Fibroblast of gingiva (primary cell): ENCODE measurements at regions not wholly inside any gene's neighbourhood (a gene's known extent, or its start where the extent isn't known, plus 50 kb on each side); places are given as distances from the start of the nearest gene placed in this dataset.
A peak's percentile ranks its signal among the peaks of the same experiment; 100 is the strongest.

Experiments
- DNase-seq: peaks from one replicate; pipeline ENCODE4 v3.0.0-alpha.2; 2011; ENCODE audit warnings: low read depth

GRCh38 chr2:145018502-145018901 lies 498.6 kb upstream of the ZEB2 start:
- no peak for DNase-seq

DNA sequence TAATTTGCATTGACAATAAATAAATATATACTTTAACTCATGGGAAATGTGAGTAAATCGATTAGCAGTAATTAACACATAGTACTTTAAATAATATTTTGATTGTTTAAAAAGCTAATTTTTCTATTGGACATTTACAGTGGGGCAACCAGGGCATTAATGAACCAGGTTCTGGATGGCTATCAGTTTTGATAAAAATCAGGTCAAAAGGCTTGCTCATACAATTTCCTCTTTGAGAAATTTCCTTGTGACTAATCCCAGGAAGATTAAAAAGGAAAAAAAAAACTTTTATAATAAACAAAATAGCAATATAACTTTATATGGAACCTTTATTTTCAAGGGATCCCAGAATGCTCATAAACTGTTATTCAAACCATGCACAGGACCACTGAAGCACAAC lies 497.2 kb upstream of the ZEB2 start:
- DNase-seq = no peak

GRCh38 chr2:145016711-145017110 lies 496.8 kb upstream of the ZEB2 start:
- DNase-seq = no peak

GRCh38 chr2:145015561-145015960 lies 495.6 kb upstream of the ZEB2 start:
- DNase-seq = peak; percentile 13

- DNase-seq = no peak
These were observed 492.9 kb upstream of the ZEB2 start for GRCh38 chr2:145012806-145013205.

GRCh38 chr2:145012214-145012670 lies 492.3 kb upstream of the ZEB2 start:
- peak; percentile 46 for DNase-seq

DNA sequence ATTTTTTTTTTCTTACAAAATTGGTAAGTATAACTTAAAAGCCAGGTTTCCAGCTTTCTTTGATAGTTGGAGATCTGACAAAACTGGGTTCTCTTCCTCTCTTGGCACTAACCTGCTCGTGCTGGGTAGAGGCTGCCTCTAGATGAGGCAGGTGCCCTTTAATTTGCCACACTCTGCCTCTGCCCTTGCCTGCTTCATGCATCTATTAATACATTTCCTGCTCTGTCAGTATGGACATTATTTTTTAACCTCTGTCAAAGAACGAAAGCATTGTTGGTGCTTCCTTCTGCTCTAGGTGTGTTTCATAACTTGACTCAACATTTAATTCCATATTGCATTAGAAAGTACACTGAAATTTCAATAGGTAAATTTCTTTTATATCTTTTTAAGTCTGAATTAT lies 490.7 kb upstream of the ZEB2 start:
- DNase-seq = no peak

GRCh38 chr2:145007960-145008263 lies 488.0 kb upstream of the ZEB2 start:
- DNase-seq = no peak

GRCh38 chr2:145007093-145007959 lies 487.4 kb upstream of the ZEB2 start:
- DNase-seq = peak; percentile 84

- no peak for DNase-seq
These were observed 482.7 kb upstream of the ZEB2 start for GRCh38 chr2:145002624-145003023.

- DNase-seq = no peak
These were observed 480.5 kb upstream of the ZEB2 start for GRCh38 chr2:145000376-145000775.

DNA sequence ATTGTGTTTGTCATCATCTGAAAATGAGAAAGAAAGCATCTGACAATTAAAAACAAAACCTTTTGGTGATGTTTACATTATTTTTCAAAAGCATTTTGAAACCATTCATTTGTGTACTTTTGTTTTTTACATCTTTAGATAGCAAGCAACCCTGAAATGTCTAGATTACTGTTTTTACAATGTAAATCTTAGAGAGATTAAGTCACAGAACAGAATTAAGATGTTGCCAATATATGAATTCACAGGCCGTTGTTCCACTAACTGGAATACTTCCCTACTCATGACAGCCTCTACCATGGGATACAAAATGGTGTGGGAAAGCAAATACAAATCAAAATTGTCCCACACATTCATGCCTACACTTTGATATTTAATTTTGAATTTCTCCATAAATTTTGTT lies 480.0 kb upstream of the ZEB2 start:
- DNase-seq = no peak

DNA sequence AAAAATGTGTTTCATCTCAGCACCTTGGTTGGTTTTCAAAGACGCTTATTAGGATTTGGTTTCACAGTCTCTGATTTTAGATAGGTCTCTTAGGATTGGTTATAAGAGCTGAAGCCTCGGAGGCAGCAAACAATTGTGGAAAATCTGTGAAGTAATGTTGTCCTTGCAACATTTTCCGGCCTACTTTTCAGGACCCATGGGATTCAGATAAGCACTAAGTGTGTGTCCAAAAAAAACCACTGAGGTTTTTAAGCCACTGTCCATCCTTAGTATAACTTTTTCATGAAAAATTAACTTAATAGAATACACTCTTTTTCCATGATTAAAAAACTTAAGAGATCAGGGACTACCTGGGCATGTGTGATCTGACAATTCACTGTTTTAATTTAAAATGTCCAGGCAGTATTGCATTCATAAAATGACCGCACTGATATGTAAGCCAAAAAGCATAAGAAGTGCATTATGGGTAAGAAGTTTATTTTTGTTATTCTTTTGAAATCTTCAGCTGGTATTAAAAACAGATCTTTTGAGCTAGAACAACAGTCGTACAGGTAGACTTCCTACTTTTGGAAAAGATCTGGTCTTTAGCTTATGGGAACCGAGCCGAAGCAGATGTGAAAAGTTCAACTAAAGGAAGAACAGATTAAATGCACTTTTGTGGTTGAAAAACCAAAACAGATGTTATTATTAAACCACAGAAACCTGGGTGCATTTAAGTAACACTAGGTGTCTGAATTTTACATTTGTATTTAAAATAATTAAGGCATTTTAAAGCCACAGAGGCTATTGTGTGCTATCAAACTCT lies 479.4 kb upstream of the ZEB2 start:
- peak; percentile 59 for DNase-seq

GRCh38 chr2:144998435-144998834 lies 478.5 kb upstream of the ZEB2 start:
- DNase-seq = no peak

DNA sequence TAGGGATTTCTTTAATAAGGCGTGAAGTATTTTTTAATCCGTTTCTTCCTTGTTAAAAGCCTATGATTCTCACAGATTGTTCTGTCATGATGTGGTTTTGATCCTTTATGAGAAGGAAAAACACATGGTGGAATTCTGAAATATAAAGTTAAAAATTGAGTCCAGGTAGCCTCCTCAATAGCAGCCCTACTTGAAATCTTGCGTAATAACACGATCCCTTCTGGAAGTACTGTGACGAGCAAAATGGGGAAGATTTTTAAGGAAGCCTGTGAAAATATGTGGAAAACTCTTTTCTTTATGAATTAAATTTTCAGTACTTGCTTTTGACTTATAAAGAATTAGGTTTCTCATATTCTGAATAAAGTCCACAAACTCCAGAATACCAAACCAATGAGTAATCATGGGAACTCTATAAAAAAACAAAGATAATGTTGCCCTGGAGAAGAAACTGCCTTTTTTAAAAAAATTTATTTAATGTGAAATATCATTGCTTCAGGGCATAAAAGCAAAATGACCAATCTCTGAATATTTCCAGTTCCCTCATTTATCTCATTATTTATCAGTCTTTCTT lies 476.4 kb upstream of the ZEB2 start:
- peak; percentile 27 for DNase-seq

- DNase-seq = peak; percentile 68
These were observed 475.6 kb upstream of the ZEB2 start for GRCh38 chr2:144995482-144995881.

- DNase-seq = no peak
These were observed 470.7 kb upstream of the ZEB2 start for GRCh38 chr2:144990661-144991060.

- no peak for DNase-seq
These were observed 469.8 kb upstream of the ZEB2 start for GRCh38 chr2:144989579-144990270.

GRCh38 chr2:144988591-144988990 lies 468.7 kb upstream of the ZEB2 start:
- DNase-seq = no peak

GRCh38 chr2:144986691-144987090 lies 466.8 kb upstream of the ZEB2 start:
- DNase-seq = no peak

- no peak for DNase-seq
These were observed 464.1 kb upstream of the ZEB2 start for GRCh38 chr2:144984038-144984437.

- peak; percentile 2 for DNase-seq
These were observed 463.2 kb upstream of the ZEB2 start for GRCh38 chr2:144983107-144983506.
